ENCODE measurements at regions not wholly inside any gene's neighbourhood (a gene's known extent, or its start where the extent isn't known, plus 50 kb on each side); places are given as distances from the start of the nearest gene placed in this dataset.
"Not testable (repeated sequence)": the region's sequence is repeated elsewhere in the genome, so short reads cannot be mapped to it uniquely, and the experiment has no call there.

GRCh38 chr13:74278901-74279300, 144.7 kb upstream of the KLF12 start:
- no peak for DNase-seq

- DNase-seq: no peak
Observed at GRCh38 chr13:74274916-74275315, 140.7 kb upstream of the KLF12 start.

- DNase-seq: no peak
Observed at GRCh38 chr13:74273581-74273980, 139.4 kb upstream of the KLF12 start.

GRCh38 chr13:74272826-74273225, 138.6 kb upstream of the KLF12 start:
- no peak for DNase-seq

- DNase-seq: no peak
Observed at GRCh38 chr13:74270018-74270417, 135.8 kb upstream of the KLF12 start.

GRCh38 chr13:74266861-74267260, 132.7 kb upstream of the KLF12 start:
- DNase-seq: no peak

- no peak for DNase-seq
Observed at GRCh38 chr13:74266309-74266708, 132.1 kb upstream of the KLF12 start.

- no peak for DNase-seq
Observed at GRCh38 chr13:74264333-74264732, 130.1 kb upstream of the KLF12 start.

GRCh38 chr13:74260420-74260819, 126.2 kb upstream of the KLF12 start:
- not testable (repeated sequence) for DNase-seq

GRCh38 chr13:74259641-74260040, 125.4 kb upstream of the KLF12 start:
- DNase-seq: no peak

GRCh38 chr13:74258961-74259360, 124.8 kb upstream of the KLF12 start:
- DNase-seq: no peak

GRCh38 chr13:74256969-74257368, 122.8 kb upstream of the KLF12 start:
- no peak for DNase-seq

GRCh38 chr13:74253161-74253560, 119.0 kb upstream of the KLF12 start:
- DNase-seq: no peak

GRCh38 chr13:74251778-74252519, 117.7 kb upstream of the KLF12 start:
- DNase-seq: no peak

- DNase-seq: no peak
Observed at GRCh38 chr13:74250738-74251190, 116.6 kb upstream of the KLF12 start.

- no peak for DNase-seq
Observed at GRCh38 chr13:74248477-74248876, 114.3 kb upstream of the KLF12 start.

- DNase-seq: peak; percentile 13
Observed at GRCh38 chr13:74246487-74246886, 112.3 kb upstream of the KLF12 start.

GRCh38 chr13:74243637-74244526, 109.7 kb upstream of the KLF12 start:
- DNase-seq: no peak

GRCh38 chr13:74241343-74241742, 107.1 kb upstream of the KLF12 start:
- DNase-seq: not testable (repeated sequence)

GRCh38 chr13:74230984-74231501, 96.8 kb upstream of the KLF12 start:
- no peak for DNase-seq

- DNase-seq: no peak
Observed at GRCh38 chr13:74229242-74229641, 95.0 kb upstream of the KLF12 start.

- no peak for DNase-seq
Observed at GRCh38 chr13:74227476-74228158, 93.4 kb upstream of the KLF12 start.

Data from right kidney (tissue), 1 donor.